Fibroblast of lung (primary cell): ENCODE measurements at regions not wholly inside any gene's neighbourhood (a gene's known extent, or its start where the extent isn't known, plus 50 kb on each side); places are given as distances from the start of the nearest gene placed in this dataset.
A peak's percentile ranks its signal among the peaks of the same experiment; 100 is the strongest.

Experiments used
- DNase-seq, 2 donors: peaks; one replicate each; pipeline versions ENCODE4 v3.0.0 to v3.0.0-alpha.2; 2010; ENCODE audit warnings: low read depth in 2 of 2
- H2AFZ ChIP-seq: 2 replicates; pipeline ENCODE4 v1.5.1; 2012; ENCODE audit warnings: low read length, control low read depth, inconsistent platforms
- H3K27ac ChIP-seq: 2 replicates; pipeline ENCODE4 v1.5.1; 2011; ENCODE audit warnings: low read length, control low read depth; ENCODE audit not compliant: insufficient read depth
- H3K27me3 ChIP-seq: 2 replicates; pipeline ENCODE4 v1.5.1; 2011; ENCODE audit warnings: mild to moderate bottlenecking, low read length; ENCODE audit not compliant: control insufficient read depth, insufficient read depth
- H3K36me3 ChIP-seq: 2 replicates; pipeline ENCODE4 v1.5.1; 2011; ENCODE audit warnings: low read length; ENCODE audit not compliant: control insufficient read depth, insufficient read depth
- H3K4me1 ChIP-seq: 2 replicates; pipeline ENCODE4 v1.5.1; 2011; ENCODE audit warnings: low read length; ENCODE audit not compliant: control insufficient read depth, insufficient read depth; ENCODE audit errors: extremely low read depth
- H3K4me2 ChIP-seq: 2 replicates; pipeline ENCODE4 v1.5.1; 2011; ENCODE audit warnings: low read length, control low read depth; ENCODE audit not compliant: insufficient read depth; ENCODE audit errors: extremely low read depth
- H3K4me3 ChIP-seq, 4 experiments: fragments of 200-600 bp in 1 of 4; sonication (generic) in 1 of 4; replicated peaks in 1 of 4; 2 replicates each; pipeline ENCODE4 v1.5.1; 2011 to 2016; ENCODE audit warnings: low read length in 4 of 4, low read depth in 3 of 4, mild to moderate bottlenecking in 3 of 4, control low read depth in 2 of 4, inconsistent platforms in 1 of 4, mixed read lengths in 1 of 4; ENCODE audit not compliant: insufficient read depth in 1 of 4; ENCODE audit errors: control extremely low read depth in 1 of 4
- H3K79me2 ChIP-seq: 2 replicates; pipeline ENCODE4 v1.5.1; 2012; ENCODE audit warnings: mild to moderate bottlenecking, low read length, inconsistent platforms; ENCODE audit not compliant: control insufficient read depth, insufficient read depth
- H3K9ac ChIP-seq: 2 replicates; pipeline ENCODE4 v1.5.1; 2011; ENCODE audit warnings: mild to moderate bottlenecking, low read length, control low read depth; ENCODE audit not compliant: insufficient read depth
- H3K9me3 ChIP-seq: 2 replicates; pipeline ENCODE4 v1.5.1; 2012; ENCODE audit warnings: low read depth, low read length; ENCODE audit not compliant: control insufficient read depth, insufficient read depth
- H4K20me1 ChIP-seq: 2 replicates; pipeline ENCODE4 v1.5.1; 2011; ENCODE audit warnings: low read length; ENCODE audit not compliant: control insufficient read depth, insufficient read depth; ENCODE audit errors: extremely low read depth
- CTCF ChIP-seq, 2 donors: IDR thresholded peaks in 1 of 2; conservative IDR thresholded peaks in 1 of 2; 1 replicate in 1 of 2; 2 replicates in 1 of 2; pipeline ENCODE4 v1.5.1; 2011 to 2012; ENCODE audit warnings: low read length in 2 of 2, control low read depth in 1 of 2, inconsistent platforms in 1 of 2, low read depth in 1 of 2, mild to moderate bottlenecking in 1 of 2
- EZH2 ChIP-seq: IDR thresholded peaks from 2 replicates; pipeline ENCODE4 v1.5.1; 2012; ENCODE audit warnings: low read length, control low read depth, mild to moderate bottlenecking; ENCODE audit errors: missing control alignments

- no peaks in the 10 kb centered on the region for H3K9me3 ChIP-seq
- no peaks in the 10 kb centered on the region for H3K27me3 ChIP-seq
- H3K27ac ChIP-seq = no peak overlapping the region
- DNase-seq = peak; percentile 84 to 95
- no peak overlapping the region for H3K4me2 ChIP-seq
- H3K36me3 ChIP-seq = no peaks in the 10 kb centered on the region
- H4K20me1 ChIP-seq = no peaks in the 10 kb centered on the region
- no peak for TF ChIP-seq EZH2
- TF ChIP-seq CTCF (conservative IDR thresholded peaks at IDR 0.05 in 1 of 2, IDR thresholded peaks at IDR 0.05 in 1 of 2; ENCODE audit: low read depth in 1 of 2, low read length in 2 of 2) = peak in 1 of 2 donors; percentile 25
- H3K4me3 ChIP-seq = no peak overlapping the region
- H3K79me2 ChIP-seq = no peaks in the 10 kb centered on the region
- no peaks in the 10 kb centered on the region for H3K4me1 ChIP-seq
- H3K9ac ChIP-seq = no peak overlapping the region
- H2AFZ ChIP-seq = no peak overlapping the region
Observed at GRCh38 chr4:19850909-19851308, 400.8 kb upstream of the SLIT2 start.

- TF ChIP-seq EZH2 (no peak), CTCF (conservative IDR thresholded peaks at IDR 0.05 in 1 of 2, IDR thresholded peaks at IDR 0.05 in 1 of 2; ENCODE audit: low read depth in 1 of 2, low read length in 2 of 2) (no peak)
- H3K9me3 ChIP-seq = no peaks in the 10 kb centered on the region
- H3K4me2 ChIP-seq = no peak overlapping the region
- no peak overlapping the region for H3K4me3 ChIP-seq
- no peak overlapping the region for H2AFZ ChIP-seq
- H3K4me1 ChIP-seq = no peaks in the 10 kb centered on the region
- no peak overlapping the region for H3K9ac ChIP-seq
- DNase-seq = peak; percentile 26 to 54
- no peaks in the 10 kb centered on the region for H4K20me1 ChIP-seq
- no peaks in the 10 kb centered on the region for H3K27me3 ChIP-seq
- H3K27ac ChIP-seq = no peak overlapping the region
- H3K79me2 ChIP-seq = no peaks in the 10 kb centered on the region
- no peaks in the 10 kb centered on the region for H3K36me3 ChIP-seq
Observed at GRCh38 chr4:19844446-19844845, 407.3 kb upstream of the SLIT2 start.

GRCh38 chr4:19842471-19842870, 409.2 kb upstream of the SLIT2 start:
- Histone ChIP-seq H3K79me2 (no peaks in the 10 kb centered on the region), H3K4me3 (no peak overlapping the region), H3K9me3 (no peaks in the 10 kb centered on the region), H3K27ac (no peak overlapping the region), H3K36me3 (no peaks in the 10 kb centered on the region), H3K4me1 (no peaks in the 10 kb centered on the region), H4K20me1 (no peaks in the 10 kb centered on the region), H2AFZ (no peak overlapping the region), H3K4me2 (no peak overlapping the region), H3K9ac (no peak overlapping the region), H3K27me3 (no peaks in the 10 kb centered on the region)
- DNase-seq = no peak
- TF ChIP-seq EZH2 (no peak), CTCF (conservative IDR thresholded peaks at IDR 0.05 in 1 of 2, IDR thresholded peaks at IDR 0.05 in 1 of 2; ENCODE audit: low read depth in 1 of 2, low read length in 2 of 2) (no peak)
